ENCODE measurements at regions not wholly inside any gene's neighbourhood (a gene's known extent, or its start where the extent isn't known, plus 50 kb on each side); places are given as distances from the start of the nearest gene placed in this dataset.

- no peak for DNase-seq (ENCODE audit: extremely low spot score in 2 of 2)
- Histone ChIP-seq H3K9me3 (no peaks in the 10 kb centered on the region), H3K4me1 (no peaks in the 10 kb centered on the region), H3K4me3 (no peak overlapping the region), H3K36me3 (no peaks in the 10 kb centered on the region), H3K27ac (no peak overlapping the region), H3K27me3 (no peaks in the 10 kb centered on the region)
- TF ChIP-seq POLR2AphosphoS5 (IDR thresholded peaks at IDR 0.05; ENCODE audit: insufficient read depth in 1 of 2, low read depth in 1 of 2), result peak in 1 of 2 donors; percentile 43
- no peak for TF ChIP-seq POLR2A (IDR thresholded peaks at IDR 0.05)
- intact Hi-C loops (cut with DNase I), result no loop called here
These were observed 577.8 kb downstream of the PYDC2 start for GRCh38 chr3:192038726-192039125.

GRCh38 chr3:192039593-192039992, 578.6 kb downstream of the PYDC2 start:
- no peaks in the 10 kb centered on the region for H3K4me1 ChIP-seq
- DNase-seq (ENCODE audit: extremely low spot score in 2 of 2), result no peak
- H3K36me3 ChIP-seq, result no peaks in the 10 kb centered on the region
- H3K4me3 ChIP-seq, result no peak overlapping the region
- no peaks in the 10 kb centered on the region for H3K27me3 ChIP-seq
- H3K9me3 ChIP-seq, result no peaks in the 10 kb centered on the region
- intact Hi-C loops (cut with DNase I), result no loop called here
- TF ChIP-seq POLR2AphosphoS5 (IDR thresholded peaks at IDR 0.05; ENCODE audit: insufficient read depth in 1 of 2, low read depth in 1 of 2) (no peak), POLR2A (IDR thresholded peaks at IDR 0.05) (no peak), CTCF (IDR thresholded peaks at IDR 0.05) (no peak)
- H3K27ac ChIP-seq, result no peak overlapping the region

GRCh38 chr3:192040282-192041043, 579.5 kb downstream of the PYDC2 start:
- TF ChIP-seq CTCF (IDR thresholded peaks at IDR 0.05) (no peak), POLR2A (IDR thresholded peaks at IDR 0.05) (no peak), POLR2AphosphoS5 (IDR thresholded peaks at IDR 0.05; ENCODE audit: insufficient read depth in 1 of 2, low read depth in 1 of 2) (no peak)
- H3K4me1 ChIP-seq, result no peaks in the 10 kb centered on the region
- no peak overlapping the region for H3K27ac ChIP-seq
- no peaks in the 10 kb centered on the region for H3K9me3 ChIP-seq
- no peak overlapping the region for H3K4me3 ChIP-seq
- intact Hi-C loops (cut with DNase I), result no loop called here
- no peaks in the 10 kb centered on the region for H3K36me3 ChIP-seq
- no peak for DNase-seq (ENCODE audit: extremely low spot score in 2 of 2)
- H3K27me3 ChIP-seq, result no peaks in the 10 kb centered on the region

GRCh38 chr3:192042116-192042515, 581.2 kb downstream of the PYDC2 start:
- TF ChIP-seq POLR2A (IDR thresholded peaks at IDR 0.05) (no peak), CTCF (IDR thresholded peaks at IDR 0.05) (no peak), POLR2AphosphoS5 (IDR thresholded peaks at IDR 0.05; ENCODE audit: insufficient read depth in 1 of 2, low read depth in 1 of 2) (no peak)
- no peak for DNase-seq (ENCODE audit: extremely low spot score in 2 of 2)
- H3K27me3 ChIP-seq, result no peaks in the 10 kb centered on the region
- no peaks in the 10 kb centered on the region for H3K36me3 ChIP-seq
- H3K4me3 ChIP-seq, result no peak overlapping the region
- no peak overlapping the region for H3K27ac ChIP-seq
- H3K4me1 ChIP-seq, result no peaks in the 10 kb centered on the region
- intact Hi-C loops (cut with DNase I), result no loop called here
- H3K9me3 ChIP-seq, result no peaks in the 10 kb centered on the region

GRCh38 chr3:192054881-192055280, 593.9 kb downstream of the PYDC2 start:
- H3K27me3 ChIP-seq, result no peaks in the 10 kb centered on the region
- H3K36me3 ChIP-seq, result no peaks in the 10 kb centered on the region
- intact Hi-C loops (cut with DNase I), result no loop called here
- H3K9me3 ChIP-seq, result no peaks in the 10 kb centered on the region
- H3K4me1 ChIP-seq, result no peaks in the 10 kb centered on the region
- DNase-seq (ENCODE audit: extremely low spot score in 2 of 2), result no peak
- no peak for TF ChIP-seq CTCF (IDR thresholded peaks at IDR 0.05)
- TF ChIP-seq POLR2A (IDR thresholded peaks at IDR 0.05), result no peak
- TF ChIP-seq POLR2AphosphoS5 (IDR thresholded peaks at IDR 0.05; ENCODE audit: insufficient read depth in 1 of 2, low read depth in 1 of 2), result no peak
- no peak overlapping the region for H3K27ac ChIP-seq
- H3K4me3 ChIP-seq, result no peak overlapping the region

Measured in vagina (tissue), 2 donors.